GM12865 (cell line): ENCODE measurements at regions not wholly inside any gene's neighbourhood (a gene's known extent, or its start where the extent isn't known, plus 50 kb on each side); places are given as distances from the start of the nearest gene placed in this dataset.

Experiments
- DNase-seq: peaks from one replicate; pipeline ENCODE4 v3.0.0; 2010; ENCODE audit warnings: low read depth
- H3K4me3 ChIP-seq: 2 replicates; pipeline ENCODE4 v1.5.1; 2011; ENCODE audit warnings: mild to moderate bottlenecking, low read depth, low read length, control low read depth
- CTCF ChIP-seq: IDR thresholded peaks from 2 replicates; pipeline ENCODE4 v1.5.1; 2011; ENCODE audit warnings: low read length, control low read depth, low read depth, inconsistent platforms; ENCODE audit not compliant: insufficient read depth; ENCODE audit errors: missing control alignments

DNA sequence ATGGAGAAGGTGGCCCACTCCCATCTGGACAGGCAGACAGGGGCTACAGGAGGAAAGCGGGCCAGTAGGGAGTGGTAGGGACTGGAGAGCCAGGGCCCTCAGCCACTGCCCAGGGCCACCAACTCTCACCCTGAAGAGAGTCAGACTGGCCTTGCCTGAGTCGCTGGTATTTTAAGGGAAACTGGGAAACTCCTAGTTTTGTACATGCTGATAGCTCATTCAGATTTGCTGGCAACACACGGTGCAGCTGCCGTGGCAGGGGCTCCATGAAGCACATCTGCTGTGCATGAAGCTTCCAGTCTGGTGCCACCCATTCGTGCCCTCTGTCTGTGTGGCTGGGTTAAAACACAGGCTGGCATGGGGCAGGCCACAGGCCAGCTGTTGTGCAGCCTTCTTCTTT is 137.3 kb upstream of the GLI2 start:
- H3K4me3 ChIP-seq, result no peak overlapping the region
- no peak for TF ChIP-seq CTCF
- DNase-seq, result no peak

DNA sequence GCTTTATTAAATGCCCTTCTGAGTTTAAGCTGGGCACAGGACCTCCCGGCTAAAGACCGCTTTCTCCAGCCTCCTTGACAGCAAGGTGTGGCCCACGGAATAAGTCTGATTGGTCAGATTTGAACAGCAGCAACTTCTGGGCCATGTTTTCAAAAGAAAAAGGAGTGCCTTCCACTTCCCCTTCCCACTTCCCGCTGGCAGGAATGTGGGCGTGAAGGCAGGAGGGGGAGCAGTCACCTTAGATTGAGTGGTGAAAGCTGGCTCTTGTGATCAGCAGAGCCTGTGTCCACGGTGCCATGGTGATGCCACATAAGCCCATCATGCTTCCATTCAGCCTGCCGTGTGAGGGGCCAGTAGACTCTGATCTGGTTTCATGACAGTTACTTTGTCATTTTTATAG is 136.6 kb upstream of the GLI2 start:
- DNase-seq, result no peak
- no peak overlapping the region for H3K4me3 ChIP-seq
- TF ChIP-seq CTCF, result no peak

- no peak for DNase-seq
- no peak overlapping the region for H3K4me3 ChIP-seq
- no peak for TF ChIP-seq CTCF
These were observed 136.0 kb upstream of the GLI2 start for GRCh38 chr2:120599656-120600055.

DNA sequence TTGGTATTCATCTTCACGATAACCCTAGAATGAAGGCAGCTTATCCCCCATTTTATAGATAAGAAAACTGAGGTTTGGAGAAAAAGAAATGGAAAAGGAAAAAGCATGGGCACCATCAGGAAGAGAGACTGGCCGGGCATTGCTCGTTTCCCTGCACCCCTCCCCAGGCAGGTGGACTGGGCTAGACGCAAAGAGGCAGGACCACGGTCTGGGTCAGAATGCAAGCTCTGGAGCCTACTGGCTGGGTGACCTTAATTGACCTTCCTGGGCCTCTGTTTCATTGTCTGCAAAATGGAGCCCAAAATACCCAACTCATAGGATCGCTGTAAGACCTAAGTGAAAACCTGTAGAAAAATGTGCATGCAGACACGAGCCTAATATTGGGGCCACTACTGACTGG is 135.3 kb upstream of the GLI2 start:
- no peak overlapping the region for H3K4me3 ChIP-seq
- no peak for TF ChIP-seq CTCF
- DNase-seq, result no peak

GRCh38 chr2:120600786-120601185 is 134.9 kb upstream of the GLI2 start:
- no peak for TF ChIP-seq CTCF
- DNase-seq, result no peak
- H3K4me3 ChIP-seq, result no peak overlapping the region

- no peak overlapping the region for H3K4me3 ChIP-seq
- no peak for DNase-seq
- no peak for TF ChIP-seq CTCF
These were observed 134.1 kb upstream of the GLI2 start for GRCh38 chr2:120601566-120601965.

DNA sequence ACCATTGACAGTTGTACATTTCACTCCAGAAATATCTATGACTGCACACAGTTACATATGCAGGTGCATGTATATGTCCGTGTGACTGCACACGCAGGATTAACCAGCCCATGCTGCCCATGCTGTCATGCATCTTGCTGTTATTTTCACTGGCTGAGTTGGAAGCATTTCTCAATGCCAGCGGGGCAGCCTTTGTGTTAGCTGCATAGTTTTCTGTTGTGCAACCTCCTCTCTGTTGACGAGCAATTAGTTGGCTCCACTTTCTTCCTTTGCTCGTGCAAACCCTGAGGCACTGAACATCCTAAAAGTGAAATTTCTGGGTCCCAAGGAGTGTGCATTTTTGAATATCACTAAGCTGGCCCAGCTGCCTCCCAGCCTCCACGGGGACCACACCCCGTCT is 133.4 kb upstream of the GLI2 start:
- no peak overlapping the region for H3K4me3 ChIP-seq
- no peak for DNase-seq
- TF ChIP-seq CTCF, result no peak
